H9 (cell line): ENCODE measurements at regions not wholly inside any gene's neighbourhood (a gene's known extent, or its start where the extent isn't known, plus 50 kb on each side); places are given as distances from the start of the nearest gene placed in this dataset.

ENCODE experiments used
- DNase-seq: peaks from one replicate; pipeline ENCODE4 v3.0.0-alpha.2; 2017
- H2AFZ ChIP-seq: one replicate; pipeline ENCODE4 v1.6.1; 2013; ENCODE audit warnings: mild to moderate bottlenecking, low read length, control low read depth, moderate library complexity
- H2AK5ac ChIP-seq: 2 replicates; pipeline ENCODE4 v1.6.1; 2013; ENCODE audit warnings: low read length, control low read depth, mixed read lengths; ENCODE audit not compliant: insufficient read length
- H2BK120ac ChIP-seq: one replicate; pipeline ENCODE4 v1.6.1; 2013; ENCODE audit warnings: low read depth, mild to moderate bottlenecking, low read length, control low read depth, inconsistent platforms; ENCODE audit not compliant: poor library complexity, severe bottlenecking
- H2BK12ac ChIP-seq: 2 replicates; pipeline ENCODE4 v1.6.1; 2013; ENCODE audit warnings: low read length, control low read depth, mixed read lengths, low read depth; ENCODE audit not compliant: insufficient read length
- H2BK15ac ChIP-seq: 2 replicates; pipeline ENCODE4 v1.6.1; 2013; ENCODE audit warnings: low read depth, low read length, control low read depth
- H2BK20ac ChIP-seq: one replicate; pipeline ENCODE4 v1.6.1; 2013; ENCODE audit warnings: low read depth, mild to moderate bottlenecking, low read length, control low read depth, inconsistent platforms; ENCODE audit not compliant: poor library complexity, severe bottlenecking
- H2BK5ac ChIP-seq: 2 replicates; pipeline ENCODE4 v1.6.1; 2013; ENCODE audit warnings: low read length, control low read depth, mixed read lengths; ENCODE audit not compliant: insufficient read length
- H3K14ac ChIP-seq: 2 replicates; pipeline ENCODE4 v1.6.1; 2013; ENCODE audit warnings: low read length, control low read depth; ENCODE audit not compliant: insufficient read depth
- H3K18ac ChIP-seq: 2 replicates; pipeline ENCODE4 v1.6.1; 2013; ENCODE audit warnings: low read depth, mild to moderate bottlenecking, mixed read lengths, low read length, control low read depth; ENCODE audit not compliant: insufficient read length
- H3K23ac ChIP-seq: 2 replicates; pipeline ENCODE4 v1.6.1; 2013; ENCODE audit warnings: low read length, control low read depth, mixed read lengths, low read depth; ENCODE audit not compliant: insufficient read length
- H3K23me2 ChIP-seq: 2 replicates; pipeline ENCODE4 v1.6.1; 2013; ENCODE audit warnings: low read depth, mild to moderate bottlenecking, mixed read lengths, low read length, control low read depth; ENCODE audit not compliant: insufficient read length, poor library complexity, severe bottlenecking
- H3K27ac ChIP-seq: 2 replicates; pipeline ENCODE4 v1.5.1; 2013; ENCODE audit warnings: low read length, control low read depth, mixed read lengths, low read depth; ENCODE audit not compliant: insufficient read length
- H3K27me3 ChIP-seq: 2 replicates; pipeline ENCODE4 v1.6.1; 2013; ENCODE audit warnings: low read length, control low read depth, inconsistent platforms; ENCODE audit not compliant: insufficient read depth
- H3K4ac ChIP-seq: 2 replicates; pipeline ENCODE4 v1.6.1; 2013; ENCODE audit warnings: low read depth, mild to moderate bottlenecking, control low read depth, inconsistent platforms, low read length, moderate library complexity
- H3K4me1 ChIP-seq: 2 replicates; pipeline ENCODE4 v1.6.1; 2013; ENCODE audit warnings: low read length, control low read depth, inconsistent platforms; ENCODE audit not compliant: insufficient read depth
- H3K4me2 ChIP-seq: 2 replicates; pipeline ENCODE4 v1.6.1; 2013; ENCODE audit warnings: low read length, control low read depth, mixed read lengths; ENCODE audit not compliant: insufficient read length, insufficient read depth
- H3K56ac ChIP-seq: 2 replicates; pipeline ENCODE4 v1.6.1; 2013; ENCODE audit warnings: low read depth, mild to moderate bottlenecking, mixed read lengths, low read length, control low read depth; ENCODE audit not compliant: insufficient read length
- H3K79me1 ChIP-seq: 2 replicates; pipeline ENCODE4 v1.6.1; 2013; ENCODE audit warnings: low read depth, mild to moderate bottlenecking, moderate library complexity, low read length, control low read depth, inconsistent platforms; ENCODE audit not compliant: insufficient read depth, poor library complexity, severe bottlenecking
- H3K79me2 ChIP-seq: 2 replicates; pipeline ENCODE4 v1.6.1; 2013; ENCODE audit warnings: low read length, control low read depth, inconsistent platforms; ENCODE audit not compliant: insufficient read depth
- H3K9ac ChIP-seq: 2 replicates; pipeline ENCODE4 v1.6.1; 2013; ENCODE audit warnings: low read length, control low read depth, mixed read lengths; ENCODE audit not compliant: insufficient read length; ENCODE audit errors: extremely low read depth
- H3K9me3 ChIP-seq: one replicate; pipeline ENCODE4 v1.6.1; 2013; ENCODE audit warnings: low read depth, low read length, inconsistent platforms; ENCODE audit not compliant: control insufficient read depth
- H3T11ph ChIP-seq: one replicate; pipeline ENCODE4 v1.6.1; 2013; ENCODE audit warnings: mild to moderate bottlenecking, low read length, control low read depth, inconsistent platforms
- H4K20me1 ChIP-seq: one replicate; pipeline ENCODE4 v1.6.1; 2013; ENCODE audit not compliant: control insufficient read depth, insufficient read length, insufficient read depth
- H4K5ac ChIP-seq: 2 replicates; pipeline ENCODE4 v1.6.1; 2013; ENCODE audit warnings: low read depth, mild to moderate bottlenecking, mixed read lengths, low read length, control low read depth; ENCODE audit not compliant: insufficient read length
- H4K8ac ChIP-seq: replicated peaks from 2 replicates; pipeline ENCODE4 v1.6.1; 2013; ENCODE audit warnings: low read length, control low read depth, mixed read lengths, low read depth; ENCODE audit not compliant: insufficient read length
- H4K91ac ChIP-seq: 2 replicates; pipeline ENCODE4 v1.6.1; 2013; ENCODE audit warnings: low read depth, mild to moderate bottlenecking, moderate library complexity, mixed read lengths, low read length, control low read depth; ENCODE audit not compliant: insufficient read length
- H3K27ac Mint-ChIP-seq, 3 experiments: 2 replicates in 2 of 3; 3 replicates in 1 of 3; pipeline ENCODE4 v1.8.0; 2020 to 2021; ENCODE audit warnings: mixed read lengths in 3 of 3, mild to moderate bottlenecking in 1 of 3, moderate library complexity in 1 of 3
- H3K27me3 Mint-ChIP-seq: 2 replicates; pipeline ENCODE4 v1.8.0; 2021; ENCODE audit warnings: low read depth, mild to moderate bottlenecking, moderate library complexity, mixed read lengths
- H3K36me3 Mint-ChIP-seq, 3 experiments: 2 replicates in 2 of 3; 3 replicates in 1 of 3; pipeline ENCODE4 v1.8.0; 2020 to 2021; ENCODE audit warnings: low read depth in 3 of 3, mixed read lengths in 3 of 3; ENCODE audit not compliant: insufficient read depth in 1 of 3
- H3K4me1 Mint-ChIP-seq, 2 experiments: 2 replicates each; pipeline ENCODE4 v1.8.0; 2020; ENCODE audit warnings: mixed read lengths in 2 of 2
- H3K4me3 Mint-ChIP-seq, 2 experiments: 2 replicates in 1 of 2; 3 replicates in 1 of 2; pipeline ENCODE4 v1.8.0; 2020 to 2021; ENCODE audit warnings: mild to moderate bottlenecking in 2 of 2, mixed read lengths in 2 of 2, moderate library complexity in 1 of 2
- H3K9me3 Mint-ChIP-seq, 2 experiments: 2 replicates in 1 of 2; 3 replicates in 1 of 2; pipeline ENCODE4 v1.8.0; 2020; ENCODE audit warnings: mild to moderate bottlenecking in 2 of 2, mixed read lengths in 2 of 2, moderate library complexity in 1 of 2
- CTCF ChIP-seq: fragments of 200-600 bp; sonication (generic); conservative IDR thresholded peaks from 3 replicates; pipeline ENCODE4 v1.8.0; 2021; ENCODE audit warnings: antibody characterized with exemption, mild to moderate bottlenecking
- WGBS: extraction: QIAGEN DNeasy Blood & Tissue Kit; methylation state at CpG from one replicate; pipeline ENCODE4 v1.1.7; 2013; ENCODE audit warnings: missing lambda C conversion rate, low lambda C conversion rate, mixed read lengths; ENCODE audit not compliant: insufficient read length; ENCODE audit errors: extremely low coverage; 5-methylcytosine and 5-hydroxymethylcytosine counted together

GRCh38 chr2:100666996-100667395 lies 104.2 kb downstream of the PDCL3 start:
- no CpG with 5 or more reads among the region's 4 CpGs for WGBS
- no peak for TF ChIP-seq CTCF
- H3K4me1 Mint-ChIP-seq: 0 out of 4 replicates have a peak, but pooled peaks cover 2% of the 10 kb centered on the region in 2 experiments

More at GRCh38 chr2:100666996-100667395, 104.2 kb downstream of the PDCL3 start:
- Histone ChIP-seq H3K79me1 (no peaks in the 10 kb centered on the region), H4K8ac (no peak overlapping the region), H3K4ac (no peak overlapping the region), H2BK120ac (no peak overlapping the region), H3K9ac (no peak overlapping the region), H4K5ac (no peak overlapping the region), H3K14ac (no peak overlapping the region), H3K4me2 (no peak overlapping the region), H3K56ac (no peak overlapping the region), H3T11ph (no peak overlapping the region), H4K20me1 (no peaks in the 10 kb centered on the region), H2BK12ac (no peak overlapping the region), H3K27ac (no peak overlapping the region), H3K27me3 (no peaks in the 10 kb centered on the region), H3K18ac (no peak overlapping the region), H3K4me1 (no peaks in the 10 kb centered on the region), H3K79me2 (no peaks in the 10 kb centered on the region), H2BK20ac (no peak overlapping the region), H2AFZ (no peak overlapping the region), H2BK5ac (no peak overlapping the region), H2BK15ac (no peak overlapping the region), H3K9me3 (no peaks in the 10 kb centered on the region), H2AK5ac (no peak overlapping the region), H4K91ac (no peak overlapping the region), H3K23ac (no peak overlapping the region), H3K23me2 (no peaks in the 10 kb centered on the region)
- H3K27me3 Mint-ChIP-seq: peaks cover 2% of the 10 kb centered on the region; the same call in 1 of the 2 replicates
- no peak overlapping the region for H3K27ac Mint-ChIP-seq
- no peaks in the 10 kb centered on the region for H3K36me3 Mint-ChIP-seq
- no peaks in the 10 kb centered on the region for H3K9me3 Mint-ChIP-seq
- no peak for DNase-seq
- no peak overlapping the region for H3K4me3 Mint-ChIP-seq
